ENCODE measurements at regions not wholly inside any gene's neighbourhood (a gene's known extent, or its start where the extent isn't known, plus 50 kb on each side); places are given as distances from the start of the nearest gene placed in this dataset.
"Not testable (repeated sequence)": the region's sequence is repeated elsewhere in the genome, so short reads cannot be mapped to it uniquely, and the experiment has no call there.

DNA sequence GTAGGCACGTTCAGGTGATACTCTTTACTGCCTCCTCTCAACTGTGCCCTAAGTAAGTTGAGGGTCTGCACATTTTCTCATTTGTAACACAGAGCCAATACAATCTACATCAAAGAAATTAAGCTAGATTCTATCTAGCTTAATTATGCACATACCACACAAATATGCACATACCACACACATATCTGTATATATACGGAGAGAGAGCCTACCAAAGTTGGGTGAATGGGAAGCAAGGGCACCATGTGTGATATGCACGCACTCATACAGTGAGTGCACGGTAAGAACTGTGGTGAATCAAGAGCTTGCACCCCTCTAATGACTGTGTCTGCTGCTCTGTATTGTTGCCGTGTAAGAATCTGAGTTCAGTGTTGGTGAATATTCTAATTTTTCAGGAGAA, 314.9 kb downstream of the ZNF326 start:
- H3K9ac ChIP-seq (ENCODE audit: low read length), result no peak overlapping the region
- no peak overlapping the region for H3K27ac ChIP-seq (ENCODE audit: low read depth, low read length)
- H3K4me3 ChIP-seq (ENCODE audit: low read depth, low read length), result no peak overlapping the region
- no peaks in the 10 kb centered on the region for H3K36me3 ChIP-seq (ENCODE audit: control insufficient read depth, insufficient read depth, low read length)
- no peaks in the 10 kb centered on the region for H3K9me3 ChIP-seq (ENCODE audit: control insufficient read depth, insufficient read depth, low read depth, low read length)
- H3K27me3 ChIP-seq (ENCODE audit: control insufficient read depth, insufficient read depth, low read length), result no peaks in the 10 kb centered on the region
- H3K4me1 ChIP-seq (ENCODE audit: control insufficient read depth, insufficient read depth, low read length), result no peaks in the 10 kb centered on the region

DNA sequence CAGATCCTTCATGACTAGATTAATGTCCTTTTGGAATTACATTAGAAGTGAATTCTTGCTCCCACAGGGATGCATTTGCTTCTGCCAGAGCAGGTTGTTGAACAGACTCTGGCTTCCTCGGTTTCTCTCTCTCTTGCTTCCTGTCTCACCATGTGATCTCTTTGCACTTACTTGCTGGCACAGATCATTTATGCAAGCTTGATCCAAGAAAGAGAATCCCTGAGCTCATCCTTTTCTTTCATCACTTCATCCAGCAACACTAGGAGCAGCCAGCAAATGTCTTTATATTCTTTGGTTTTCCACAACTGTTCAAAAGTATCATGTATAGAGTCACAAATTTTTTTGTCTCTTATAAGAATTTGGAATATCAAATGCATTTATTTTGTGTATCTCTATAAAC, 313.5 kb downstream of the ZNF326 start:
- Histone ChIP-seq H3K9ac (ENCODE audit: low read length) (no peak overlapping the region), H3K27me3 (ENCODE audit: control insufficient read depth, insufficient read depth, low read length) (no peaks in the 10 kb centered on the region), H3K27ac (ENCODE audit: low read depth, low read length) (no peak overlapping the region), H3K4me1 (ENCODE audit: control insufficient read depth, insufficient read depth, low read length) (no peaks in the 10 kb centered on the region), H3K36me3 (ENCODE audit: control insufficient read depth, insufficient read depth, low read length) (no peaks in the 10 kb centered on the region), H3K4me3 (ENCODE audit: low read depth, low read length) (no peak overlapping the region), H3K9me3 (ENCODE audit: control insufficient read depth, insufficient read depth, low read depth, low read length) (no peaks in the 10 kb centered on the region)

DNA sequence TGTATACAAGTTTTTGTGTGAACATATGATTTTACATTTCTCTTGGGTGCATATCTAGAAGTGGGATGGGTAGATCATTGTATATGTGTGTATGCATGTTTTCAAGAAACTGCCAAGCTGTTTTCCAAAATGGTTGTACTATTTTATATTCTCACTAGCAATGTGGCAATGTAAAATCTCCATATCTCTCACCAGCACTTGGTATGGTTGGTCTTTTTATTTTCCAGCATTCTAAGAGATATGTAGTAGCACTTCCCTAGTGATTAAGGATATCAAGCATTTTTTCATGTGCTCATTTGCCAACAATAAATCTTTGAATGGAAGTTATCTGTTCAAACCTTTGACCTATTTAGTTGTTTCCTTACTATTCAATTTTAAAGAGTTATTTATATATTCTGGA, 310.7 kb downstream of the ZNF326 start:
- H3K27me3 ChIP-seq (ENCODE audit: control insufficient read depth, insufficient read depth, low read length), result no peaks in the 10 kb centered on the region
- no peaks in the 10 kb centered on the region for H3K4me1 ChIP-seq (ENCODE audit: control insufficient read depth, insufficient read depth, low read length)
- H3K36me3 ChIP-seq (ENCODE audit: control insufficient read depth, insufficient read depth, low read length), result no peaks in the 10 kb centered on the region
- no peak overlapping the region for H3K9ac ChIP-seq (ENCODE audit: low read length)
- H3K27ac ChIP-seq (ENCODE audit: low read depth, low read length), result no peak overlapping the region
- no peaks in the 10 kb centered on the region for H3K9me3 ChIP-seq (ENCODE audit: control insufficient read depth, insufficient read depth, low read depth, low read length)
- H3K4me3 ChIP-seq (ENCODE audit: low read depth, low read length), result no peak overlapping the region

DNA sequence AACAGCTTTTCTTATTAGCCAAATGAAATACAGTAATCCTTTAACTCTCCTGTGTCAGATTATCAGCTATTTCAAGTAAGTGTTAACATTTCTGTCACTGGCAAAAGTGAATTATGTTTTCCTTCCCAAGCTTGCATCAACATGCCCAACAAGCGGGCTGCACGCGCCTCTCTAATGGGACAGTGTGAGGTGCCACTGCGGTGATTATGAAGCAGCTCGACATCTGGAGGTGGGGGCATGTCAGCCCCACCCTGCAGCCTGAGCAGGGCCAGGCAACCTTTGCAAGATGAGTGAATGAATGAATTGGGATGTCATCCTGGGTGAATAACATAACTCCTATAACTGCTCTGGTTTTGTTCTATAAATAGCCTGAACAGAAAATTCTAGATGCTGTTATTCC, 301.4 kb downstream of the ZNF326 start:
- H3K27ac ChIP-seq (ENCODE audit: low read depth, low read length), result no peak overlapping the region
- no peak overlapping the region for H3K4me3 ChIP-seq (ENCODE audit: low read depth, low read length)
- no peaks in the 10 kb centered on the region for H3K9me3 ChIP-seq (ENCODE audit: control insufficient read depth, insufficient read depth, low read depth, low read length)
- H3K4me1 ChIP-seq (ENCODE audit: control insufficient read depth, insufficient read depth, low read length), result no peaks in the 10 kb centered on the region
- H3K9ac ChIP-seq (ENCODE audit: low read length), result no peak overlapping the region
- H3K27me3 ChIP-seq (ENCODE audit: control insufficient read depth, insufficient read depth, low read length), result no peaks in the 10 kb centered on the region
- no peaks in the 10 kb centered on the region for H3K36me3 ChIP-seq (ENCODE audit: control insufficient read depth, insufficient read depth, low read length)

DNA sequence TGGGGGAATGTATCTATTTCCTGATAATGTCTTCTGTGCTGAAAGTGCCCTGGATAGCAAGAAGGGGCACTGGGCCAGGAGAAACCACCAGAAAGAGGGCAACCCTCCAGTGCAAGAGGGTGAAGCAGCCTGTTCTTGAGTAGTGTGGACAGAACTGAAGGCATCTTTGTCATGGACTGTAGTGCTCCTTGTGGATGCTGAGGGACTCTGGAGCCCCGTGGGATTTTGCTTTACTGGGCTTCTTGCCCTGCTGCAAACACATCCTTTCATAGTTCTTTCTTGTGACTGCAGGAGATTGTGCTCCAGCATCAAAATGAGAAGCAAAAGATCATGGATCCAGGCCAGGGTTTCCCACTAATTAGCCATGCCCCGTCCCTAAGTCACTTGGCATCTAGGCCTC, 300.6 kb downstream of the ZNF326 start:
- Histone ChIP-seq H3K36me3 (ENCODE audit: control insufficient read depth, insufficient read depth, low read length) (no peaks in the 10 kb centered on the region), H3K9ac (ENCODE audit: low read length) (no peak overlapping the region), H3K27ac (ENCODE audit: low read depth, low read length) (no peak overlapping the region), H3K4me1 (ENCODE audit: control insufficient read depth, insufficient read depth, low read length) (no peaks in the 10 kb centered on the region), H3K27me3 (ENCODE audit: control insufficient read depth, insufficient read depth, low read length) (no peaks in the 10 kb centered on the region), H3K9me3 (ENCODE audit: control insufficient read depth, insufficient read depth, low read depth, low read length) (no peaks in the 10 kb centered on the region), H3K4me3 (ENCODE audit: low read depth, low read length) (no peak overlapping the region)

DNA sequence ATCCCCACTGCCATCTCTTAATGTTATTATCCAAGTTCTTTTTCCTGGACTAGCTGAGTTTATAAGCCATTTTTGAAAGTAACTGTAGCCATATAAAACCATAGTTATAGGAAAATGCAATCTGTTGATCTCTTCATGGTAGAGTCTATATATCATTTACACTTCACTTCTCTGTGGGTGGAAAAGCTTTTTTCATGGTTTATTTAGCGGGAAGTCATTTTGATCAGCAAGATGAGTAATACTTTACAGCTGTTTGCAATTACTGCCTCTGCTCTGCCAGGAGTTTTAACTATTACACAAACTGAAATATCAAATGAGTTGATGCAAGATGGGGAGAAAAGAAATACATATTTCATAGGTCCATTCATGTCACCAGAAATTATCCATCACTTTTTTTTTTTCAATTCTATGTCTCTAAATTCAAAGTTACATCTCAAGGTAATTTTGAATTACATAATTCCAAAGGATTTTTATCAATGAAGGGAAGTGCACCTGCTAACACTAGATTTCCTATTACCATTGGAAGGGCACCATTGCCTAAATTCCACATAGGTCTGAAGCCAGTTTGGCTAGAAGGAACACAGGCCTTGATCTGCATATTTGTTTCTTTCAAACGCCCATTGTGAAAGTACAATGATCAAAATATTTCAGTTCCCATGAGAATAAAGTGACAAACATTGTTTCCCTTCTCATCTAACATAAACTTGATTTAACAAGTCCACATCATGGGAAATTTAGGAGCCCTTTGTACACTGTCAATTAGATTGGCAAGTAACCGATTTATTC, 296.7 kb downstream of the ZNF326 start:
- Histone ChIP-seq H3K27ac (ENCODE audit: low read depth, low read length) (no peak overlapping the region), H3K4me1 (ENCODE audit: control insufficient read depth, insufficient read depth, low read length) (no peaks in the 10 kb centered on the region), H3K4me3 (ENCODE audit: low read depth, low read length) (no peak overlapping the region), H3K36me3 (ENCODE audit: control insufficient read depth, insufficient read depth, low read length) (no peaks in the 10 kb centered on the region), H3K27me3 (ENCODE audit: control insufficient read depth, insufficient read depth, low read length) (no peaks in the 10 kb centered on the region), H3K9me3 (ENCODE audit: control insufficient read depth, insufficient read depth, low read depth, low read length) (no peaks in the 10 kb centered on the region), H3K9ac (ENCODE audit: low read length) (no peak overlapping the region)

DNA sequence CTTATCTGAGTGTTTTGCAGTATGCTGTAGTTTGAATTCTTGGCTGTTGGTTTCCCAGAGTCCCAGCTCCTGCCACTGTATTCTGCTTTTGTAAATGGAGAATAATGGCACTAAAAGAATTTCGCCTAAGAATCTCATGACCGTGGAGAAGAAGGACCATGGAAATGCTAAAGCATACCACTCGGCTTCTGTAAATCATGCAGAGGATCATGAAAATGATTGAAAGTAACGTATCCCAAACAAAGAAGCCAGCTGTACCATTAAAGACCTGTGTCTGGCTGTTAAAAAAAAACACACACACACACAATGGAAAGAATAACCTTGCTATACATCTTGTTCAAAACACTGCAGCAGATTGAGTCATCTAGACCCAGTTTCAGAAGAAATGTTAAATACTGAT, 287.9 kb downstream of the ZNF326 start:
- no peaks in the 10 kb centered on the region for H3K4me1 ChIP-seq (ENCODE audit: control insufficient read depth, insufficient read depth, low read length)
- H3K36me3 ChIP-seq (ENCODE audit: control insufficient read depth, insufficient read depth, low read length), result no peaks in the 10 kb centered on the region
- H3K9ac ChIP-seq (ENCODE audit: low read length), result no peak overlapping the region
- H3K9me3 ChIP-seq (ENCODE audit: control insufficient read depth, insufficient read depth, low read depth, low read length), result no peaks in the 10 kb centered on the region
- H3K4me3 ChIP-seq (ENCODE audit: low read depth, low read length), result no peak overlapping the region
- H3K27ac ChIP-seq (ENCODE audit: low read depth, low read length), result no peak overlapping the region
- no peaks in the 10 kb centered on the region for H3K27me3 ChIP-seq (ENCODE audit: control insufficient read depth, insufficient read depth, low read length)

DNA sequence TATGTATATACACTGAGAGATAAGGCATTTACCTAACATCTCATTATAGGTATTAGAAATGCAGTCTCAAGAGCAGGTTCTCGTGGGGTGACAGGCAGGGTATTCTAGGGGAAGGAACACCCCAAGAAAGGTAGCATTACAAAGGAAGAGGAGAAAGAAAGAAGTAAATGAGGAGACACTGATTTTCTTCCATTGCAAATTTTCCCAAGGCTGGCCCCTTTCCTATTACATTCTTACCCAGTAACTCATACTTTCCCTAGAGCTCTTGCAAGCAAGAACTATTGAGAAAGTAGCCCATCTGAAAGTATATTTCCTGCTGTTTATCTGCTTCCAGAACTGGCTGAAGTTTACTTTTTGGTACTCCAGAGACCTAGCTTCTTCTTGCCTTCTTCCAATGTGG, 287.0 kb downstream of the ZNF326 start:
- H3K36me3 ChIP-seq (ENCODE audit: control insufficient read depth, insufficient read depth, low read length); H3K9me3 ChIP-seq (ENCODE audit: control insufficient read depth, insufficient read depth, low read depth, low read length); H3K27ac ChIP-seq (ENCODE audit: low read depth, low read length); H3K9ac ChIP-seq (ENCODE audit: low read length); H3K4me1 ChIP-seq (ENCODE audit: control insufficient read depth, insufficient read depth, low read length); H3K4me3 ChIP-seq (ENCODE audit: low read depth, low read length); H3K27me3 ChIP-seq (ENCODE audit: control insufficient read depth, insufficient read depth, low read length): not testable (repeated sequence)

DNA sequence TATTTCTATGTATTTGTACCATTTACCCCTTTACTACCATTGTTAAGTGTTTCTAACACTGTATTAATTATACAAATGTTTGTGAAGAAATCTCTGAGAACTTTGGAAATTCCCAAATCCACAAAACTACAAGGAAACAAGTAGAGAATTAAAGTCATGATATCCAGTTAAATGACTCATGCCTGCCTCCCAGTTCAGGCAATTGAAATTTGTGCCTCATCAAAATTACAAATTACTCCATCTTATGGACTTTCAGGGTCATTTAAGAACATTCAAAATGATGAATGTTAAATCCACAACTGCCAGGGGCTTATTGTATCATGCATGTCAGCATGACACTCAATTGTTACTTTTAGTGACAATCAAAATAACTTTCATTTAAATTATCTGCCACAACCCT, 282.4 kb downstream of the ZNF326 start:
- Histone ChIP-seq H3K27me3 (ENCODE audit: control insufficient read depth, insufficient read depth, low read length) (no peaks in the 10 kb centered on the region), H3K36me3 (ENCODE audit: control insufficient read depth, insufficient read depth, low read length) (no peaks in the 10 kb centered on the region), H3K9me3 (ENCODE audit: control insufficient read depth, insufficient read depth, low read depth, low read length) (no peaks in the 10 kb centered on the region), H3K4me1 (ENCODE audit: control insufficient read depth, insufficient read depth, low read length) (peaks cover 28% of the 10 kb centered on the region), H3K9ac (ENCODE audit: low read length) (no peak overlapping the region), H3K4me3 (ENCODE audit: low read depth, low read length) (no peak overlapping the region), H3K27ac (ENCODE audit: low read depth, low read length) (no peak overlapping the region)

DNA sequence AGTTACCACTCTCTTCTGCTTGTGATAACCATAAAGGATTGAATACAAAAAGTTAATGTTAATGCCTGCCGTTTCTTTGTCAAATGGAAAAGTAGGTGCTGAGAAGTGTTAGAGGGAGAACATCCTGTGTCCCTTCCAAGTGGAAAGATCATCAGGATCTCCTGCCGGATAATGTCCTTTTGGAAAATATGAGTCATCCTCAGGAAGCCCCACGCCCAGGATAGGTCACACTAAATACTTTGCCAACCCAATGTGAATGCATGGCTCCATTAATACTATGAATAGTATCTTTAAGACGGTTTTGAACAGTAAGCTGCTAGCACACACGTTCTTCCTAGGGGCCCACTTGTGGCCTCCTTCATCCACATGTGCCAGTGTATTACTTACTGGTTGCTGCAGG, 279.5 kb downstream of the ZNF326 start:
- H3K36me3 ChIP-seq (ENCODE audit: control insufficient read depth, insufficient read depth, low read length), result no peaks in the 10 kb centered on the region
- no peak overlapping the region for H3K4me3 ChIP-seq (ENCODE audit: low read depth, low read length)
- H3K27ac ChIP-seq (ENCODE audit: low read depth, low read length), result no peak overlapping the region
- peaks cover 28% of the 10 kb centered on the region for H3K4me1 ChIP-seq (ENCODE audit: control insufficient read depth, insufficient read depth, low read length)
- no peaks in the 10 kb centered on the region for H3K9me3 ChIP-seq (ENCODE audit: control insufficient read depth, insufficient read depth, low read depth, low read length)
- H3K9ac ChIP-seq (ENCODE audit: low read length), result no peak overlapping the region
- no peaks in the 10 kb centered on the region for H3K27me3 ChIP-seq (ENCODE audit: control insufficient read depth, insufficient read depth, low read length)

DNA sequence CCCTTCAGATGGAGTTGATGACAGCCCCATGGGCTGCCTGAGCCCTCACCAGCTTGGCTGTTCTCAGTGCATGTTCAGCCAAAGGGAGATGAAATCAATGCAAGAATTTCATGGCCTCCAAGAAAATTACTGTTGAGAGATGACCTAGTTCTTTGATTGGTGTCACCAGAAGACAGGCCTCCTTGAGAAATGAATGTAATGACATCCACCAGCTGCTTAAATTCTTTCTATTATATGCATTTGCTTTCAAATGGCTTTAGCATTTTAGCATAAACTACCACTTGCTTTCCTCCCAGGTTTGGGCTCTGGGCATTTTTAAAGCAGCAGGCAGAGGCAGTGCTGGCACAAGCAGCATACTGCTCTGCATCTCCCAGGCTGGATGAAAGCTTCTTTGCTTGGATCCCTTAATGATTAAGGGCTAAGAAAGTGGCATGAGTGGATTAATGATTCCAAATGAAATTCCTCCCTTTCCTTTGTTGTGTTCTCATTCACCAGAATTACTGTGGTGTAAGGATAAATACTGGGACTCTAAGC, 278.4 kb downstream of the ZNF326 start:
- H3K9ac ChIP-seq (ENCODE audit: low read length), result no peak overlapping the region
- H3K9me3 ChIP-seq (ENCODE audit: control insufficient read depth, insufficient read depth, low read depth, low read length), result no peaks in the 10 kb centered on the region
- H3K36me3 ChIP-seq (ENCODE audit: control insufficient read depth, insufficient read depth, low read length), result no peaks in the 10 kb centered on the region
- no peak overlapping the region for H3K27ac ChIP-seq (ENCODE audit: low read depth, low read length)
- no peaks in the 10 kb centered on the region for H3K27me3 ChIP-seq (ENCODE audit: control insufficient read depth, insufficient read depth, low read length)
- peaks cover 28% of the 10 kb centered on the region for H3K4me1 ChIP-seq (ENCODE audit: control insufficient read depth, insufficient read depth, low read length)
- no peak overlapping the region for H3K4me3 ChIP-seq (ENCODE audit: low read depth, low read length)
